GM13977 (cell line): ENCODE measurements at regions not wholly inside any gene's neighbourhood (a gene's known extent, or its start where the extent isn't known, plus 50 kb on each side); places are given as distances from the start of the nearest gene placed in this dataset.

Experiments
- DNase-seq: peaks from one replicate; pipeline ENCODE4 v3.0.0; 2012; ENCODE audit warnings: low spot score
- CTCF ChIP-seq: IDR thresholded peaks from 2 replicates; pipeline ENCODE4 v1.5.1; 2012; ENCODE audit warnings: mild to moderate bottlenecking, control low read depth; ENCODE audit not compliant: insufficient read depth; ENCODE audit errors: extremely low read depth, missing control alignments
- in situ Hi-C: fragments of 300-500 bp; cut with MboI; formaldehyde crosslinking; loops from one replicate; pipeline ENCODE4 v1.12.0; 2022; ENCODE audit warnings: low sequenced_read_pairs, low pct_unique_long_range_greater_than_20kb, mixed read lengths, inconsistent platforms; ENCODE audit not compliant: unreplicated experiment

GRCh38 chr9:106421772-106422171 is 441.2 kb upstream of the ZNF462 start:
- in situ Hi-C loops: no loop called here
- DNase-seq: peak; percentile 5
- TF ChIP-seq CTCF: no peak

- in situ Hi-C loops: no loop called here
- DNase-seq: no peak
- no peak for TF ChIP-seq CTCF
These were observed 439.4 kb upstream of the ZNF462 start for GRCh38 chr9:106423575-106423974.

GRCh38 chr9:106432631-106433030 is 430.3 kb upstream of the ZNF462 start:
- in situ Hi-C loops: no loop called here
- DNase-seq: no peak
- TF ChIP-seq CTCF: no peak

GRCh38 chr9:106438928-106439327 is 424.0 kb upstream of the ZNF462 start:
- no peak for TF ChIP-seq CTCF
- DNase-seq: no peak
- in situ Hi-C loops: no loop called here

- in situ Hi-C loops: no loop called here
- no peak for DNase-seq
- TF ChIP-seq CTCF: no peak
These were observed 421.7 kb upstream of the ZNF462 start for GRCh38 chr9:106441283-106441682.

- no peak for DNase-seq
- no peak for TF ChIP-seq CTCF
- in situ Hi-C loops: no loop called here
These were observed 419.4 kb upstream of the ZNF462 start for GRCh38 chr9:106443520-106443919.

GRCh38 chr9:106445107-106445506 is 417.9 kb upstream of the ZNF462 start:
- DNase-seq: no peak
- TF ChIP-seq CTCF: no peak
- in situ Hi-C loops: no loop called here
